SKM-1 (cell line): ENCODE measurements at regions not wholly inside any gene's neighbourhood (a gene's known extent, or its start where the extent isn't known, plus 50 kb on each side); places are given as distances from the start of the nearest gene placed in this dataset.
"Not testable (repeated sequence)": the region's sequence is repeated elsewhere in the genome, so short reads cannot be mapped to it uniquely, and the experiment has no call there.

Source experiments
- DNase-seq: peaks from one replicate; lab custom pipeline; 2025; ENCODE audit not compliant: unreplicated experiment; lab: John Stamatoyannopoulos, UW

DNA sequence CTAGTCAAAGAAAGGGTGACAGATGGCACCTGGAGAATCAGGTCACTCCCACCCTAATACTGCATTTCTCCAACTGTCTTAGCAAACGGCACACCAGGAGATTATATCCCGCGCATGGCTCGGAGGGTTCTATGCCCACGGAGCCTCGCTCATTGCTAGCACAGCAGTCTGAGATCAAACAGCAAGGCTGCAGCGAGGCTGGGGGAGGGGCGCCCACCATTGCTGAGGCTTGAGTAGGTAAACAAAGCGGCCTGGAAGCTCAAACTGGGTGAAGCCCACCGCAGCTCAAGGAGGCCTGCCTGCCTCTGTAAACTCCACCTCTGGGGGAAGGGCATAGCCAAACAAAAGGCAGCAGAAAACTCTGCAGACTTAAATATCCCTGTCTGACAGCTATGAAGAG is 268.1 kb upstream of the GRM3 start:
- not testable (repeated sequence) for DNase-seq

DNA sequence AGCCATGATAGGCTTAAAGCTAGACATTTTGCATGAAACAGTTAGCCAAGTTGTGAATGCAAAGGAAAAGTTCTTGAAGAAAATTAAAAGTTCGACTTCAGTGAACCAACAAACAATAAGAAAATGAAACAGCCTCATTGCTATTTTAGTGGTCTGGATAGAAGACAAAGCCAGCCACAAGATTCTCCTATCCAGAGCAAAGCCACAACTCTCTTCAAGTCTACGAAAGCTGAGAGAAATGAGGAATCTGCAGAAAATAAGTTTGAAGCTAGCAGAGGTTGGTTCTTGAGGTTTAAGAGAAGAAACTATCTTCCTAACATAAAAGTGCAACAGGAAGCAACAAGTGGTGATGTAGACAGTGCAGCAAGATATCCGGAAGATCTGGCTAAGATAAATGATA is 271.4 kb upstream of the GRM3 start:
- DNase-seq, result no peak

- no peak for DNase-seq
Observed at GRCh38 chr7:86366946-86367345, 276.8 kb upstream of the GRM3 start.

DNA sequence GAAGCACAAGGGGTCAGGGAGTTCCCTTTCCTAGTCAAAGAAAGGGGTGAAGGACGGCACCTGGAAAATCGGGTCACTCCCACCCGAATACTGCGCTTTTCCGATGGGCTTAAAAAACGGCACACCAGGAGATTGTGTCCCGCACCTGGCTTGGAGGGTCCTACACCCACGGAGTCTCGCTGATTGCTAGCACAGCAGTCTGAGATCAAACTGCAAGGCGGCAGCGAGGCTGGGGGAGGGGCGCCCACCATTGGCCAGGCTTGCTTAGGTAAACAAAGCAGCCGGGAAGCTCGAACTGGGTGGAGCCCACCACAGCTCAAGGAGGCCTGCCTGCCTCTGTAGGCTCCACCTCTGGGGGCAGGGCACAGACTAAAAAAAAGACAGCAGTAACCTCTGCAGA is 303.3 kb upstream of the GRM3 start:
- DNase-seq, result not testable (repeated sequence)

DNA sequence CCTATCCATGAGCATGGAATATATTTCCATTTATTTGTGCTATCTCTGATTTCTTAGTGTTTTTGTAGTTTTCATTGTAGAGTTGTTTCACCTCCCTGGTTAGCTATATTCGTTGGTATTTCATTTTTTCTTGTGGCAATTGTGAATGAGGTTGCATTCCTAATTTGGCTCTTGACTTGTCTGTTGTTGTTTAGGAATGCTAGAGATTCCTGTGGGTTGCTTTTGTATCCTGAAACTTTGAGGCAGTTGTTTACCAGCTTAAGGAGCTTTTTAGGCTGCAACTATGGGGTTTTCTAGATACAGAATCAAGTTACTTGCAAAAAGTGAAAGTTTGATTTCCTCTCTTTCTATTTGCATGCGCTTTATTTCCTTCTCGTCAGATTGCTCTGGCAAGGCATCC is 304.7 kb upstream of the GRM3 start:
- DNase-seq, result no peak

- DNase-seq, result no peak
Observed at GRCh38 chr7:86328801-86329433, 314.8 kb upstream of the GRM3 start.

GRCh38 chr7:86326847-86327246 is 316.9 kb upstream of the GRM3 start:
- no peak for DNase-seq

DNA sequence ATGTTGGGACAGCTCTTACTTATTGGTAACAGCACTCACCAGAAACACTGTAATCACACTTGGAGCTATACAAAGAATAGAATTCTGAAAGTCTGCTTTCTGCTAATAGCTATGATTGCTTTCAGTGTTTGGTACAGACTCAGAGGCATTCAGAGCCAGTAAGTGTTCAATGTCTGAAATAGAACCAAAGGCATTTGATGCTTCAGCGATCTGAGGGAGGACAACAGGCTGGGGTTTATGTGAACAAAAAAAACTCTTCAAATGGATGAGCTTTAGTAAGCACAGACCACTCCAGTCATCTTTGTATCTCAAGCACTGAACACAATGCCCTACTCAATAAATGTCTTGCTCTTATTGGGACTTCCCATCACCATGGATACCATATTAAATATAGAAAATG is 322.8 kb upstream of the GRM3 start:
- no peak for DNase-seq

- no peak for DNase-seq
Observed at GRCh38 chr7:86320341-86320740, 323.4 kb upstream of the GRM3 start.

DNA sequence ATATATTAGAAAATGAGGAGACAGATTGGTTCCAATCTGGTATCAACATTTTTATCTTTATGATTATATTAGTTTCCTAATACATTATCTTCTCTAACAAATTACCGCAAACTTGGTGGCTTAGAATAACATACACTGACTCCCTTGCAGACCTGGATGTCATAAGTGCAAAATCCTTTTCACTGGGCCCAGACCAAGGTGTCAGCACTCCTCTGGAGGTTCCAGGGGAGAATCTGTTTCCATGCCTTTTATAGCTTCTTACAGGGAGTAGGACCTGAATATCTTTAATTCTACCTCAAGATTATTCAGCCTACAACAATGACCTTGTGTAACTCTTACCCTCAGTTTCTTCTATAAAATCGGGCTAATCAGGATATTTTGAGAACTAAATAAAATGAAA is 329.9 kb upstream of the GRM3 start:
- DNase-seq, result no peak

GRCh38 chr7:86301301-86301700 is 342.4 kb upstream of the GRM3 start:
- no peak for DNase-seq

GRCh38 chr7:86295526-86295925 is 348.2 kb upstream of the GRM3 start:
- no peak for DNase-seq

DNA sequence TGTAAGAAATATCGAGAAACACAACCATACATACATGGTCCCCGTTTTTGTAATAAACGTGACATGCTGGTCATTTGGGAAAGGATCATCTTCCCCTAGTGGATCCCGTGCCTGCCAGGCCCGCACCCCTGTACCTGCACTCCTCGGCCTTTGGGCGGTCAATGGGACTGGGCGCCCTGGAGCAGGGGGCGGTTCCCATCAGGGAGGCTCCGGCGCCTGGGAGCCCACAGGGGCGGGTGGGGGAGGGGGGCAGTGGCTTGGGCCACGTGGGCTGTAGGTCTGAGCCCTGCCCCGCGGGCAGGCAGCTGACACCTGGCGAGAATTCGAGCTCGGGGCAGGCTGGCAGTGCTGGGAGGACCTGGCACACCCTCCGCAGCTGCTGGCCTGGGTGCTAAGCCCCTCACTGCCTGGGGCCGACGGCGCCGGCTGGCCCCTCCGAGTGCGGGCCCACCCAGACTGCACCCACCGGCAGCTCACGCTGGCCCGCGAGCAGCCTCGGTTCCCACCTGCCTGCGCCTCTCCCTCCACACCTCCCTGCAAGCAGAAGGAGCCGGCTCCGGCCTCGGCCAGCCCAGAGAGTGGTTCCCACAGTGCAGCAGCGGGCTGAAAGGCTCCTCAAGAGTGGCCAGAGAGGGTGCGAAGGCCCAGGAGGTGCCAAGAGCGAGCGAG is 361.6 kb upstream of the GRM3 start:
- DNase-seq, result no peak

- DNase-seq, result no peak
Observed at GRCh38 chr7:86280150-86280549, 363.6 kb upstream of the GRM3 start.

GRCh38 chr7:86262781-86263180 is 380.9 kb upstream of the GRM3 start:
- DNase-seq, result no peak

DNA sequence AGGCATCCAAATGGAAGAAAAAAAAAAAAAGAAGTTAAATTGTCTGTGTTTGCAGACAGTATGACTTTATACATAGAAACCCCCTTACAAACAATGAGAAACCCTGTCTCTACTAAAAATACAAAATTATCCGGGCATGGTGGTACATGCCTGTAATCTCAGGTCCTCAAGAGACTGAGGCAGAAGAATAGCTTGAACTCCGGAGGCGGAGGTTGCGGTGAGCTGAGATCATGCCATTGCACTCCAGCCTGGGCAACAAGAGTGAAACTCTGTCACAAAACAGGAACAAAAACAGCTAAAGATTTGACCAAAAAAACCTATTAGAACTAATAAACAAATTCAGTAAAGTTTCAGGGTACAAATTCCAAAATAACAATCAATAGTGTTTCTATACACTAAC is 385.8 kb upstream of the GRM3 start:
- DNase-seq, result no peak

- DNase-seq, result no peak
Observed at GRCh38 chr7:86252406-86252805, 391.3 kb upstream of the GRM3 start.

DNA sequence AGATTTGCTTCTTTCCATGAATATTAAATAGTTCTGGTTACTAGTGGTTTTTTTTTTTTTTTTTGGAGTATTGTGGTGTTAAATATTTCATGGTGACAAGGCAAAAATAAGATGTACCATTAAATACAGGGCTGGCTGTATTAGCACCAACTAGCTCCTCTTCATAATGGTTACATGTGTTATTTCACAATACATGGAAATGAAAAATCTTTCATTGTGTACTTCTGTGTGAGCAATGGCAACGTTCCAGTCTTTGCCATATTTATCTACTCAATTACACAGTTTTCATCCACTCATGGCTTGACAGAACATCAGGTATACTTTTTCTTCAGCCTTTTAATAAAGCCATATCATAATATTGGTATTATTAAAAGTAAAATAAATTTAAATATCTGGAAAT is 394.7 kb upstream of the GRM3 start:
- DNase-seq, result no peak

DNA sequence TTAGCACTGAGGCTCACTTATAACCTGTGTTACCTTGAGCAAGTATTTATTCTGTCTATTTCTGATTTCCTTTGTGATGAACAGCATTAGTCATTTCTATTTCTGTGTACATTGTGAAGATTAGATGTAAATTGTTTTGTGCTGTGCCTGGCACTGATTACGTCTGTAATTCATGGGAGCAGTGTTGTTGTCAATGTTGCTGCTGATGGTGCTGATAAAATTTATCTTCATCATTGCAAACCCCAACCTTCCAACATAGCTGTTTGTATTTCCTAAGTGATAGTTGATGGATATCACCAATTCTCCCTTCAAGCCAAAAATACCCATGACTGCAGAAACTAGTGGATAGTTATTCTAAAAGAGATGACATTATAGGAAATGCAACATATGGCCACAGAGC is 400.5 kb upstream of the GRM3 start:
- no peak for DNase-seq

DNA sequence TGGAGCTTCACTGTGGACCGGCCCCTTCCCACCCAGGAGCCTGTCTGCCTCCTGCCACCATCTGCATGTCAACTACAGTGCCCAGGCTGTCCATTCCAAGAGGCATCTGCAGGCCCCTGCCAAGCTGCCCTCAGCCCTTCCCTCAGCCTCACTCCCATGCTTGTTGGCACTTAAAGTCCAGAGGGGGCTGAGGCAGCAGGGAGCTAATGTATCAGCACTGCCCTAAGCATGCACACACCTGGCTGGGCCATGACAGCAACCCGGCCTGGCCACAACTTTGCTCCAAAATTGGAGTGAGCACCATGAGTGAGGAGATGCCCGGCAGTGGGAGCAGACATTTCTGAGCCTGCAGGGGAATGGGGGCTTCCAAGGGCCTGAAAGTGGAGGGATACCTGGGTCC is 417.5 kb upstream of the GRM3 start:
- no peak for DNase-seq

- DNase-seq, result no peak
Observed at GRCh38 chr7:86222806-86223205, 420.9 kb upstream of the GRM3 start.

DNA sequence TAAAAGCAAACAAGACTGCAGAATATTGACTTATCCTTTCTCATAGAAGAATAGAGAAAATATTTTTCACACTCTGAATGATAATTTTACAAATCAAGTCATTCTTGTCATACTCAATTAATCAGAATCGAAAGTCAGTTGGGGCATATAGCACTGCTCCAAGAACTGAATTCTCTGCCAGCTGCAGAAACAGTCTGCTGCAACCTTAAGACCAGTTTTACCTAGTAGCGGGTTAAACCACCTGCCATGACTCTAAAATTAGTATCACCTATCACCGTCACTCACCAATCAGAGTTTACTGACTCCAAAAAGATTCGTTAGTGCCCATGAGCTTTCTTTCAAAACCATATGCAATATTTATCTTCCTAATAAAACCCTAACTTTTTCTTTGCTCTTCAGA is 429.0 kb upstream of the GRM3 start:
- DNase-seq, result no peak

GRCh38 chr7:86212976-86213375 is 430.7 kb upstream of the GRM3 start:
- no peak for DNase-seq
